OCI-LY1 (cell line): ENCODE measurements at regions not wholly inside any gene's neighbourhood (a gene's known extent, or its start where the extent isn't known, plus 50 kb on each side); places are given as distances from the start of the nearest gene placed in this dataset.

Experiments used
- EZH2 ChIP-seq: fragments of 200-600 bp; sonication (generic), shearing (Covaris generic); IDR thresholded peaks from 2 replicates; pipeline ENCODE4 v1.8.0; 2017; ENCODE audit warnings: borderline replicate concordance, mixed run types, mild to moderate bottlenecking, antibody characterized with exemption, low read length, moderate library complexity, mixed read lengths
- TF ChIP-seq, protein P1 (sequence below): fragments of 200-600 bp; sonication (generic), shearing (Covaris generic); IDR thresholded peaks from 2 replicates; pipeline ENCODE4 v1.5.1; 2017; ENCODE audit warnings: mild to moderate bottlenecking, antibody characterized with exemption, low read length, moderate library complexity, mixed read lengths

DNA sequence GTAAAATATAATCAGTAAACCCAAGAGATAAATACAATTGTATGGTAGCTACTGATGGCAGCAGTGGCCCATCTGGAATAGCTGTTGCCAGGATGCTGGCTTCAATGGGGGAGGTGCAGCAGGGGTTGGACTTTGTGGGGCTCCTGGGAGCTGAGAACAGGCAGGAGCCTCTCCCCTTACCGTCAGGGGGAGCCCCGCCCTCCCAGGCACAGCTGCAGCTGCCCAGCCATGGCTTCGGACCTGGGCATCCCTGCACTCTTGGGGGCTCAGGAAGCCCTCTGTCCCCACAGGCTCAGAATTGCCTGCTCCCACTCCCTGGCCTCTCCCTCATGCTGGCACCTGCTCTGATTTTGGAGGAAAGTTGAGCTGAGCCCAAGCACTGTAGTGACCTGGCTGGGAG is 741.1 kb downstream of the CDH11 start:
- TF ChIP-seq, protein P1, sequence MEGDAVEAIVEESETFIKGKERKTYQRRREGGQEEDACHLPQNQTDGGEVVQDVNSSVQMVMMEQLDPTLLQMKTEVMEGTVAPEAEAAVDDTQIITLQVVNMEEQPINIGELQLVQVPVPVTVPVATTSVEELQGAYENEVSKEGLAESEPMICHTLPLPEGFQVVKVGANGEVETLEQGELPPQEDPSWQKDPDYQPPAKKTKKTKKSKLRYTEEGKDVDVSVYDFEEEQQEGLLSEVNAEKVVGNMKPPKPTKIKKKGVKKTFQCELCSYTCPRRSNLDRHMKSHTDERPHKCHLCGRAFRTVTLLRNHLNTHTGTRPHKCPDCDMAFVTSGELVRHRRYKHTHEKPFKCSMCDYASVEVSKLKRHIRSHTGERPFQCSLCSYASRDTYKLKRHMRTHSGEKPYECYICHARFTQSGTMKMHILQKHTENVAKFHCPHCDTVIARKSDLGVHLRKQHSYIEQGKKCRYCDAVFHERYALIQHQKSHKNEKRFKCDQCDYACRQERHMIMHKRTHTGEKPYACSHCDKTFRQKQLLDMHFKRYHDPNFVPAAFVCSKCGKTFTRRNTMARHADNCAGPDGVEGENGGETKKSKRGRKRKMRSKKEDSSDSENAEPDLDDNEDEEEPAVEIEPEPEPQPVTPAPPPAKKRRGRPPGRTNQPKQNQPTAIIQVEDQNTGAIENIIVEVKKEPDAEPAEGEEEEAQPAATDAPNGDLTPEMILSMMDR: no peak
- no peak for TF ChIP-seq EZH2
